ENCODE measurements at regions not wholly inside any gene's neighbourhood (a gene's known extent, or its start where the extent isn't known, plus 50 kb on each side); places are given as distances from the start of the nearest gene placed in this dataset.

DNA sequence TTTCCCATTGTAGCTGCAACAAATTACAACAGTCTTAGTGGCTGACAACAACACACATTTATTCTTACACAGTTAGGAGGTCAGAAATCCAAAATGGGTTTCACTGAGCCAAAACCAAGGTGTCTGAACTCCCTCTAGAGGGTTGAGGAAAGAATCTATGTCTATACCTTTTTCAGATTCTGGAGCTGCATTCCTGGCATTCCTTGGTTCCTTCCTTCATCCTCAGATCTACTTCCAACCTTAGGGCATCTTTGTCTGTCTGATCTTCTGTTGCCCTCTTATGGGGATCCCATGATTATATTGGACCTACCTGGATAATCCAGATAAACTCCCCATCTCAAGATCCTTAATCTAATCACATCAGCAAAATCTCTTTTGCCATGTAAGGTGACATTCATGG, 540.9 kb upstream of the MAP3K7 start:
- TF ChIP-seq, protein P1, sequence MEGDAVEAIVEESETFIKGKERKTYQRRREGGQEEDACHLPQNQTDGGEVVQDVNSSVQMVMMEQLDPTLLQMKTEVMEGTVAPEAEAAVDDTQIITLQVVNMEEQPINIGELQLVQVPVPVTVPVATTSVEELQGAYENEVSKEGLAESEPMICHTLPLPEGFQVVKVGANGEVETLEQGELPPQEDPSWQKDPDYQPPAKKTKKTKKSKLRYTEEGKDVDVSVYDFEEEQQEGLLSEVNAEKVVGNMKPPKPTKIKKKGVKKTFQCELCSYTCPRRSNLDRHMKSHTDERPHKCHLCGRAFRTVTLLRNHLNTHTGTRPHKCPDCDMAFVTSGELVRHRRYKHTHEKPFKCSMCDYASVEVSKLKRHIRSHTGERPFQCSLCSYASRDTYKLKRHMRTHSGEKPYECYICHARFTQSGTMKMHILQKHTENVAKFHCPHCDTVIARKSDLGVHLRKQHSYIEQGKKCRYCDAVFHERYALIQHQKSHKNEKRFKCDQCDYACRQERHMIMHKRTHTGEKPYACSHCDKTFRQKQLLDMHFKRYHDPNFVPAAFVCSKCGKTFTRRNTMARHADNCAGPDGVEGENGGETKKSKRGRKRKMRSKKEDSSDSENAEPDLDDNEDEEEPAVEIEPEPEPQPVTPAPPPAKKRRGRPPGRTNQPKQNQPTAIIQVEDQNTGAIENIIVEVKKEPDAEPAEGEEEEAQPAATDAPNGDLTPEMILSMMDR (IDR thresholded peaks at IDR 0.05; ENCODE audit: borderline replicate concordance, insufficient read depth, low read depth, low read length), result no peak

DNA sequence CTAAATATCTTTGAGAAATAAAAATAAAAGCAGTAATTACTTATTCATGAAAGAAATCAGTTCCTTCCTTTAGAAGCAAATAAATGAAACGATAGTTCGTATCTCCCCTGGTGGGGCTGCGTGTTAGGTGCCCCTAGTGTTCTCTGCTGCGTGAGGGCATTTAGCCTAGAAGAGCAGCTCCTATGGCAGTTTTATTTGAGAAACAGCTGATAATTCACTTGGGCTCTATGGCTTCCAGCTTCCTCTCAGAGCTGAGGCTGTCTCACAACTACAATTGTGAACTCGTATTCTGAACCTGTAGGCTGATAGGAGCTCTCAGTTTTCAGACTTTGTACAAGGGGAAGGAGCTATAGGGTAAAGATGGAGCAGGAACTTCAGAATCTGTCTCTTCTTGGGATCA, 540.0 kb upstream of the MAP3K7 start:
- TF ChIP-seq, protein P1 (IDR thresholded peaks at IDR 0.05; ENCODE audit: borderline replicate concordance, insufficient read depth, low read depth, low read length), result no peak
- H3K4me3 ChIP-seq (ENCODE audit: low read depth, low read length), result no peak overlapping the region

More for the DNA sequence above, 540.9 kb upstream of the MAP3K7 start:
- no peak overlapping the region for H3K4me3 ChIP-seq (ENCODE audit: low read depth, low read length)

DNA sequence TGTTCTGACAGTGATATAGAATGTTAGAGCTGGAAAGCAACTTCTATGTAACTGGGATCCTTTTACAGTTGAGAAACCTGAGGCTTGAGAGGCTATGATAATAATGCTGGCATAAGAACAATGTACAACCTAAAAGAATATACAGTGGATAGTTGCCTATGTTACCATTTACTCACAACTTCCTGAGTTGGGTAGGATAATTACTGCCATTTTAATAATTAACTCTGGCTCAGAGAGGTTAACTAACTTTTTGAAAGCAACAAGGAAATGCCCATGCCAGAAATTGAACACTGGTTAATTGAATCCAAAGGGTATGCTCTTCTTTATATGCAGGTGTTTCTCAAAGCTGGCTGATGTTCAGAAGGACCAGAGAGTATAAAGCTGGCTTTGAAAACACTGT, 530.7 kb upstream of the MAP3K7 start:
- TF ChIP-seq, protein P1 (IDR thresholded peaks at IDR 0.05; ENCODE audit: borderline replicate concordance, insufficient read depth, low read depth, low read length), result no peak
- H3K4me3 ChIP-seq (ENCODE audit: low read depth, low read length), result no peak overlapping the region

DNA sequence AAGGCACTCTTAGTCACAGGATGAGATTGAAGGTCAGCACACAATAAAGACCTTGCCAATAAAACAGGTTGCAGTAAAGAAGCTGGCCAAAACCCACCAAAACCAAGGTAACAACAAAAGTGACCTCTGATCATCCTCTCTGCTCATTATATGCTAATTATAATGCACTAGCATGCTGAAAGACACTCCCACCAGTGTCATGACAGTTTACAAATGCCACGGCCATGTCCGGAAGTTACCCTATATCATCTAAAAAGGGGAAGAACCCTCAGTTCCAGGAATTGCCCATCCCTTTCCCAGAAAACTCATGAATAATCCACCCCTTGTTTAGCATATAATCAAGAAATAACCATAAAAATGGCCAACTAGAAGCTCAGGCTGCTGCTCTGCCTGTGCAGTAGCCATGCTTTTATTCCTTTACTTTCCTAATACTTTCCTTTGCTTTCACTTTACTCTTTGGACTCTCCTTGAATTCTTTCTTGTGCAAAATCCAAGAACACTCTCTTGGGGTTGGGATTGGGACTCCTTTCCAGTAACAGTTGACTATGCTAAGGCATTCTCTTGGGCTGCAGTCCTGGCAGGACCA, 527.3 kb upstream of the MAP3K7 start:
- TF ChIP-seq, protein P1 (IDR thresholded peaks at IDR 0.05; ENCODE audit: borderline replicate concordance, insufficient read depth, low read depth, low read length), result no peak
- no peak overlapping the region for H3K4me3 ChIP-seq (ENCODE audit: low read depth, low read length)

DNA sequence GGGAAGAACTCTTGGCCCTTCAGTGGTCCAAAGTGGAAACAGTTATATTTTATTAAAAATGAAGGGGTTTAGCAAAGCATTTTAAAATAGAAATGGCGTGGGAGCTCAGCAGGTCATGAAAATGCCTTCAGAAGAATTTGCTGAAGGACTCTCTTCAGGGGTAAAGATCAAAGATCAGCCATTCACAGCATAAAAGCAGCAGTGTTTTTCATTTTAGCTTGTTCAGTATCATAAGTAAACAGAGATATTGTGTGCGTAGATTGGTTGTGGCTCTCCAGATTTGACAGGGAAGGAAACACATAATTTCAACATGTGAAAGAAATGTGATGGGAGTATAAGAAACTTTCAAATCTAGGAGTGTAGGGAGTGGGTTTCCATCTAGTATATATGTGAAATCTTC, 519.2 kb upstream of the MAP3K7 start:
- TF ChIP-seq, protein P1 (IDR thresholded peaks at IDR 0.05; ENCODE audit: borderline replicate concordance, insufficient read depth, low read depth, low read length), result no peak
- H3K4me3 ChIP-seq (ENCODE audit: low read depth, low read length), result no peak overlapping the region

DNA sequence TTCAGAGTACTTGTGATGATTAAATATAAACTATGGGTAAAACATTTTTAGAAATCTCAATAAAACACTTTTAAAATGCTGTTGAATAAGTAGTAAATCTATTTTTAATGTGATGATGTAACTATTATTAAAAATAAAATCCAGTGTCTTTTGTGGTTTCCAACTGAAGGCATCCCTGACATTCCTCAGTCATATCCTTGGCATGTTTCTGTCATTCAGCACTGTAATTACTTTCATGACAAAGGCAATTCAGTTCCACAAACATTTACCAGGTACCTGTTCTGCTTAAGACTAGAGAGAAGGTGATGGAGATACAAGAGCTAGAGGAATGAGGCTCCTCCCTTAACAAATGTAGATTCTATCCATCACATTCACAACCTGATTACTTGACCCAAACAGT, 518.7 kb upstream of the MAP3K7 start:
- no peak overlapping the region for H3K4me3 ChIP-seq (ENCODE audit: low read depth, low read length)
- TF ChIP-seq, protein P1 (IDR thresholded peaks at IDR 0.05; ENCODE audit: borderline replicate concordance, insufficient read depth, low read depth, low read length), result no peak

DNA sequence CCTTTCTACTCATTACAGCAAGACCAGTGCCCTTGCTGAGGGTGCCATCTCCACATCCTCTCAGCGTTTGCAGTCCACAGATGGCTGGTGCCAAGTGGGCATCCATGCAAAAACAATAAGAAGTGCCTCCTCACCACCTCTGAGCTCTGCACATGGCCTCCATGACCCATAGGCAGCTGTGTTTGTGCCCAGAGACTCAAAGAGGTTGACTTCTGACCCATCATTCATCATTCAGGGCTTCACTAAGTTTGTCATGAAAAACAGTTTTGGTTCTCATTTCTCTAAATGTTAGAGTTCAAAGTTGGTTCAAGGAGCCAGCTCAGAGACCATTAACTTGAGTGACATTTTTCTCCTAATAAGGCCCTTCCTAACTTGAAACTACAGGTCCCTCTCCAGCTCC, 512.6 kb upstream of the MAP3K7 start:
- no peak overlapping the region for H3K4me3 ChIP-seq (ENCODE audit: low read depth, low read length)
- TF ChIP-seq, protein P1 (IDR thresholded peaks at IDR 0.05; ENCODE audit: borderline replicate concordance, insufficient read depth, low read depth, low read length), result no peak

Measured in GM12875 (cell line).